Testis (tissue), 2 donors: ENCODE measurements at regions not wholly inside any gene's neighbourhood (a gene's known extent, or its start where the extent isn't known, plus 50 kb on each side); places are given as distances from the start of the nearest gene placed in this dataset.
"Not testable (repeated sequence)": the region's sequence is repeated elsewhere in the genome, so short reads cannot be mapped to it uniquely, and the experiment has no call there.

ENCODE experiments used
- POLR2A ChIP-seq: fragments of 450-650 bp; IDR thresholded peaks from one replicate; pipeline ENCODE4 v1.6.1; 2017; ENCODE audit warnings: antibody characterized with exemption, mild to moderate bottlenecking, moderate library complexity
- TF ChIP-seq, protein P1 (sequence below), 3 experiments: fragments of 450-650 bp in 2 of 3; fragments of 200-600 bp in 1 of 3; sonication (generic) in 1 of 3; IDR thresholded peaks; one replicate each; pipeline ENCODE4 v1.5.1; 2016 to 2019; ENCODE audit warnings: antibody characterized with exemption in 3 of 3, mild to moderate bottlenecking in 2 of 3, moderate library complexity in 1 of 3

DNA sequence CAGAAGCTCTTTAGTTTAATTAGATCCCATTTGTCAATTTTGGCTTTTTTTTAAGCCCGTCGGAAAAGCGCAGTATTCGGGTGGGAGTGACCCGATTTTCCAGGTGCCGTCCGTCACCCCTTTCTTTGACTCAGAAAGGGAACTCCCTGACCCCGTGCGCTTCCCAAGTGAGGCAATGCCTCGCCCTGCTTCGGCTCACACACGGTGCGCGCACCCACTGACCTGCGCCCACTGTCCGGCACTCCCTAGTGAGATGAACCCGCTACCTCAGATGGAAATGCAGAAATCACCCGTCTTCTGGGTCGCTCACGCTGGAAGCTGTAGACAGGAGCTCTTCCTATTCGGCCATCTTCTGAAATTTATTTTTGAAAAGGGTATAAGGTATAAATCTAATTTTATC lies 433.4 kb upstream of the NRG3 start:
- TF ChIP-seq, protein P1, sequence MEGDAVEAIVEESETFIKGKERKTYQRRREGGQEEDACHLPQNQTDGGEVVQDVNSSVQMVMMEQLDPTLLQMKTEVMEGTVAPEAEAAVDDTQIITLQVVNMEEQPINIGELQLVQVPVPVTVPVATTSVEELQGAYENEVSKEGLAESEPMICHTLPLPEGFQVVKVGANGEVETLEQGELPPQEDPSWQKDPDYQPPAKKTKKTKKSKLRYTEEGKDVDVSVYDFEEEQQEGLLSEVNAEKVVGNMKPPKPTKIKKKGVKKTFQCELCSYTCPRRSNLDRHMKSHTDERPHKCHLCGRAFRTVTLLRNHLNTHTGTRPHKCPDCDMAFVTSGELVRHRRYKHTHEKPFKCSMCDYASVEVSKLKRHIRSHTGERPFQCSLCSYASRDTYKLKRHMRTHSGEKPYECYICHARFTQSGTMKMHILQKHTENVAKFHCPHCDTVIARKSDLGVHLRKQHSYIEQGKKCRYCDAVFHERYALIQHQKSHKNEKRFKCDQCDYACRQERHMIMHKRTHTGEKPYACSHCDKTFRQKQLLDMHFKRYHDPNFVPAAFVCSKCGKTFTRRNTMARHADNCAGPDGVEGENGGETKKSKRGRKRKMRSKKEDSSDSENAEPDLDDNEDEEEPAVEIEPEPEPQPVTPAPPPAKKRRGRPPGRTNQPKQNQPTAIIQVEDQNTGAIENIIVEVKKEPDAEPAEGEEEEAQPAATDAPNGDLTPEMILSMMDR (IDR thresholded peaks at IDR 0.05): not testable (repeated sequence)
- not testable (repeated sequence) for TF ChIP-seq POLR2A
